ENCODE measurements at regions not wholly inside any gene's neighbourhood (a gene's known extent, or its start where the extent isn't known, plus 50 kb on each side); places are given as distances from the start of the nearest gene placed in this dataset.

- no peak for TF ChIP-seq CTCF (IDR thresholded peaks at IDR 0.05)
- Mint-ChIP-seq H3K27ac (no peak overlapping the region), H3K4me1 (peaks cover 19% of the 10 kb centered on the region), H3K36me3 (ENCODE audit: low read depth) (no peaks in the 10 kb centered on the region), H3K27me3 (ENCODE audit: low read depth, poor library complexity) (no peaks in the 10 kb centered on the region), H3K4me3 (no peak overlapping the region), H3K9me3 (no peaks in the 10 kb centered on the region)
- DNase-seq = no peak
Measured at GRCh38 chr6:23269436-23269835, 700.1 kb downstream of the HDGFL1 start.

GRCh38 chr6:23272536-23272935, 703.2 kb downstream of the HDGFL1 start:
- Mint-ChIP-seq H3K27me3 (ENCODE audit: low read depth, poor library complexity) (no peaks in the 10 kb centered on the region), H3K4me1 (peaks cover 19% of the 10 kb centered on the region), H3K27ac (no peak overlapping the region), H3K36me3 (ENCODE audit: low read depth) (no peaks in the 10 kb centered on the region), H3K4me3 (no peak overlapping the region), H3K9me3 (no peaks in the 10 kb centered on the region)
- DNase-seq = no peak
- no peak for TF ChIP-seq CTCF (IDR thresholded peaks at IDR 0.05)

GRCh38 chr6:23277521-23278179, 708.3 kb downstream of the HDGFL1 start:
- Mint-ChIP-seq H3K27ac (no peak overlapping the region), H3K4me3 (no peak overlapping the region)

GRCh38 chr6:23278180-23278532, 708.8 kb downstream of the HDGFL1 start:
- DNase-seq = no peak
- no peak for TF ChIP-seq CTCF (IDR thresholded peaks at IDR 0.05)
- no peaks in the 10 kb centered on the region for H3K9me3 Mint-ChIP-seq
- H3K4me3 Mint-ChIP-seq = no peak overlapping the region
- H3K4me1 Mint-ChIP-seq = peaks cover 7% of the 10 kb centered on the region
- no peak overlapping the region for H3K27ac Mint-ChIP-seq
- no peaks in the 10 kb centered on the region for H3K27me3 Mint-ChIP-seq (ENCODE audit: low read depth, poor library complexity)
- no peaks in the 10 kb centered on the region for H3K36me3 Mint-ChIP-seq (ENCODE audit: low read depth)

More at GRCh38 chr6:23277521-23278179, 708.3 kb downstream of the HDGFL1 start:
- H3K9me3 Mint-ChIP-seq = no peaks in the 10 kb centered on the region
- no peak for TF ChIP-seq CTCF (IDR thresholded peaks at IDR 0.05)
- no peak for DNase-seq
- H3K27me3 Mint-ChIP-seq (ENCODE audit: low read depth, poor library complexity) = no peaks in the 10 kb centered on the region
- H3K4me1 Mint-ChIP-seq = peaks cover 7% of the 10 kb centered on the region
- H3K36me3 Mint-ChIP-seq (ENCODE audit: low read depth) = no peaks in the 10 kb centered on the region

- no peaks in the 10 kb centered on the region for H3K9me3 Mint-ChIP-seq
- no peak for TF ChIP-seq CTCF (IDR thresholded peaks at IDR 0.05)
- no peak overlapping the region for H3K27ac Mint-ChIP-seq
- H3K27me3 Mint-ChIP-seq (ENCODE audit: low read depth, poor library complexity) = no peaks in the 10 kb centered on the region
- DNase-seq = no peak
- peaks cover 7% of the 10 kb centered on the region for H3K4me1 Mint-ChIP-seq
- H3K36me3 Mint-ChIP-seq (ENCODE audit: low read depth) = no peaks in the 10 kb centered on the region
- no peak overlapping the region for H3K4me3 Mint-ChIP-seq
Measured at GRCh38 chr6:23280437-23280836, 711.1 kb downstream of the HDGFL1 start.

All from nephron progenitor cell (in vitro differentiated cells).